ENCODE measurements at regions not wholly inside any gene's neighbourhood (a gene's known extent, or its start where the extent isn't known, plus 50 kb on each side); places are given as distances from the start of the nearest gene placed in this dataset.

GRCh38 chr3:191743283-191743682 is 282.3 kb downstream of the PYDC2 start:
- intact Hi-C loops (cut with DNase I), result no loop called here
- H3K36me3 ChIP-seq, result no peaks in the 10 kb centered on the region
- no peaks in the 10 kb centered on the region for H3K9me3 ChIP-seq
- H3K4me1 ChIP-seq, result no peaks in the 10 kb centered on the region
- no peak overlapping the region for H3K27ac ChIP-seq
- H3K27me3 ChIP-seq, result no peaks in the 10 kb centered on the region
- no peak for DNase-seq (ENCODE audit: extremely low spot score in 2 of 2)
- H3K4me3 ChIP-seq, result no peak overlapping the region
- TF ChIP-seq CTCF (IDR thresholded peaks at IDR 0.05), result no peak
- no peak for TF ChIP-seq POLR2A (IDR thresholded peaks at IDR 0.05)
- no peak for TF ChIP-seq POLR2AphosphoS5 (IDR thresholded peaks at IDR 0.05; ENCODE audit: insufficient read depth in 1 of 2, low read depth in 1 of 2)

- no peak for TF ChIP-seq POLR2AphosphoS5 (IDR thresholded peaks at IDR 0.05; ENCODE audit: insufficient read depth in 1 of 2, low read depth in 1 of 2)
- TF ChIP-seq CTCF (IDR thresholded peaks at IDR 0.05), result no peak
- TF ChIP-seq POLR2A (IDR thresholded peaks at IDR 0.05), result no peak
- Histone ChIP-seq H3K27ac (no peak overlapping the region), H3K9me3 (no peaks in the 10 kb centered on the region), H3K4me3 (no peak overlapping the region), H3K27me3 (no peaks in the 10 kb centered on the region), H3K4me1 (no peaks in the 10 kb centered on the region), H3K36me3 (no peaks in the 10 kb centered on the region)
- intact Hi-C loops (cut with DNase I), result no loop called here
- no peak for DNase-seq (ENCODE audit: extremely low spot score in 2 of 2)
Measured at GRCh38 chr3:191750618-191751017, 289.7 kb downstream of the PYDC2 start.

- no peak for DNase-seq (ENCODE audit: extremely low spot score in 2 of 2)
- no peaks in the 10 kb centered on the region for H3K36me3 ChIP-seq
- H3K27me3 ChIP-seq, result no peaks in the 10 kb centered on the region
- H3K4me1 ChIP-seq, result no peaks in the 10 kb centered on the region
- intact Hi-C loops (cut with DNase I), result loop anchor here (2.0 kb wide), 1 partner anchor 18 kb away; no protein-coding TSS in a partner anchor
- H3K4me3 ChIP-seq, result no peak overlapping the region
- H3K9me3 ChIP-seq, result no peaks in the 10 kb centered on the region
- TF ChIP-seq POLR2AphosphoS5 (IDR thresholded peaks at IDR 0.05; ENCODE audit: insufficient read depth in 1 of 2, low read depth in 1 of 2), result no peak
- no peak for TF ChIP-seq POLR2A (IDR thresholded peaks at IDR 0.05)
- TF ChIP-seq CTCF (IDR thresholded peaks at IDR 0.05), result no peak
- H3K27ac ChIP-seq, result no peak overlapping the region
Measured at GRCh38 chr3:191753196-191753595, 292.2 kb downstream of the PYDC2 start.

GRCh38 chr3:191761906-191762305 is 300.9 kb downstream of the PYDC2 start:
- TF ChIP-seq CTCF (IDR thresholded peaks at IDR 0.05) (no peak), POLR2AphosphoS5 (IDR thresholded peaks at IDR 0.05; ENCODE audit: insufficient read depth in 1 of 2, low read depth in 1 of 2) (no peak), POLR2A (IDR thresholded peaks at IDR 0.05) (no peak)
- no peak for DNase-seq (ENCODE audit: extremely low spot score in 2 of 2)
- intact Hi-C loops (cut with DNase I), result no loop called here
- no peak overlapping the region for H3K4me3 ChIP-seq
- H3K27ac ChIP-seq, result no peak overlapping the region
- H3K9me3 ChIP-seq, result no peaks in the 10 kb centered on the region
- H3K27me3 ChIP-seq, result no peaks in the 10 kb centered on the region
- H3K36me3 ChIP-seq, result no peaks in the 10 kb centered on the region
- peaks cover 6% of the 10 kb centered on the region for H3K4me1 ChIP-seq

GRCh38 chr3:191762323-191762960 is 301.5 kb downstream of the PYDC2 start:
- H3K27me3 ChIP-seq, result no peaks in the 10 kb centered on the region
- no peak for DNase-seq (ENCODE audit: extremely low spot score in 2 of 2)
- H3K4me3 ChIP-seq, result no peak overlapping the region
- peaks cover 6% of the 10 kb centered on the region for H3K4me1 ChIP-seq
- H3K36me3 ChIP-seq, result no peaks in the 10 kb centered on the region
- no peaks in the 10 kb centered on the region for H3K9me3 ChIP-seq
- no peak for TF ChIP-seq CTCF (IDR thresholded peaks at IDR 0.05)
- intact Hi-C loops (cut with DNase I), result no loop called here
- H3K27ac ChIP-seq, result no peak overlapping the region

All from vagina (tissue), 2 donors.